ENCODE measurements at regions not wholly inside any gene's neighbourhood (a gene's known extent, or its start where the extent isn't known, plus 50 kb on each side); places are given as distances from the start of the nearest gene placed in this dataset.

- no peak overlapping the region for H3K4me2 ChIP-seq
- TF ChIP-seq NANOG (IDR thresholded peaks at IDR 0.05; ENCODE audit: borderline replicate concordance) = no peak
- no peak for TF ChIP-seq ZNF331 (CRISPR knock-in tag; IDR thresholded peaks at IDR 0.05; ENCODE audit: low read depth)
- no peak for TF ChIP-seq STAT1 (IDR thresholded peaks at IDR 0.05; ENCODE audit: unreplicated experiment)
- TF ChIP-seq JUNB (IDR thresholded peaks at IDR 0.05; ENCODE audit: unreplicated experiment) = no peak
- TF ChIP-seq REST (IDR thresholded peaks at IDR 0.05; ENCODE audit: unreplicated experiment) = no peak
- no peak for TF ChIP-seq EZH2 (IDR thresholded peaks at IDR 0.05; ENCODE audit: low read depth, unreplicated experiment)
- H3K27me3 ChIP-seq (ENCODE audit: insufficient read depth) = no peaks in the 10 kb centered on the region
- H3K4me3 ChIP-seq = no peak overlapping the region
- no peak overlapping the region for H3K27ac ChIP-seq (ENCODE audit: low read depth)
- H3K36me3 Mint-ChIP-seq (ENCODE audit: low read depth) = peaks cover 3% of the 10 kb centered on the region; the same call in 1 of the 3 replicates
- no peak overlapping the region; the same call in 1 of the 2 replicates for H3K27ac Mint-ChIP-seq
- no peaks in the 10 kb centered on the region for H3K4me1 ChIP-seq (ENCODE audit: insufficient read depth)
- no peaks in the 10 kb centered on the region for H3K36me3 ChIP-seq (ENCODE audit: insufficient read depth)
- H3K9me3 Mint-ChIP-seq = peaks cover 4% of the 10 kb centered on the region; the same call in 1 of the 3 replicates
- H2AFZ ChIP-seq = no peak overlapping the region
- H3K79me2 ChIP-seq (replicated peaks; ENCODE audit: insufficient read depth) = no peaks in the 10 kb centered on the region
- ATAC-seq (peak; percentile 59), DNase-seq (ENCODE audit: low spot score) (peak; percentile 6)
- H3K4me1 Mint-ChIP-seq = peaks cover 5% of the 10 kb centered on the region; the same call in 2 of the 3 replicates
- no peaks in the 10 kb centered on the region for H4K20me1 ChIP-seq (replicated peaks; ENCODE audit: insufficient read depth)
- H3F3A ChIP-seq (replicated peaks; ENCODE audit: low read depth) = no peaks in the 10 kb centered on the region
- H3K27me3 Mint-ChIP-seq (ENCODE audit: insufficient read depth, low read depth, poor library complexity) = peaks cover 5% of the 10 kb centered on the region
- no peaks in the 10 kb centered on the region for H3K9me2 ChIP-seq (ENCODE audit: insufficient read depth)
- H3K4me3 Mint-ChIP-seq = no peak overlapping the region
Measured at GRCh38 chr22:48396785-48397530, 1430.7 kb downstream of the BRD1 start.

GRCh38 chr22:48396091-48396784 is 1431.4 kb downstream of the BRD1 start:
- Histone ChIP-seq H2AFZ (no peak overlapping the region), H3K36me3 (ENCODE audit: insufficient read depth) (no peaks in the 10 kb centered on the region), H3F3A (replicated peaks; ENCODE audit: low read depth) (no peaks in the 10 kb centered on the region), H3K27ac (ENCODE audit: low read depth) (no peak overlapping the region), H4K20me1 (replicated peaks; ENCODE audit: insufficient read depth) (no peaks in the 10 kb centered on the region), H3K4me3 (no peak overlapping the region), H3K27me3 (ENCODE audit: insufficient read depth) (no peaks in the 10 kb centered on the region), H3K9me2 (ENCODE audit: insufficient read depth) (no peaks in the 10 kb centered on the region), H3K4me1 (ENCODE audit: insufficient read depth) (no peaks in the 10 kb centered on the region), H3K79me2 (replicated peaks; ENCODE audit: insufficient read depth) (no peaks in the 10 kb centered on the region), H3K4me2 (no peak overlapping the region)
- H3K4me3 Mint-ChIP-seq = no peak overlapping the region
- H3K9me3 Mint-ChIP-seq = peaks cover 4% of the 10 kb centered on the region; the same call in 1 of the 3 replicates
- H3K27me3 Mint-ChIP-seq (ENCODE audit: insufficient read depth, low read depth, poor library complexity) = peaks cover 5% of the 10 kb centered on the region
- DNase-seq (ENCODE audit: low spot score) (no peak), ATAC-seq (no peak)
- no peak overlapping the region for H3K27ac Mint-ChIP-seq
- peaks cover 9% of the 10 kb centered on the region for H3K4me1 Mint-ChIP-seq
- peaks cover 3% of the 10 kb centered on the region; the same call in 1 of the 3 replicates for H3K36me3 Mint-ChIP-seq (ENCODE audit: low read depth)
- TF ChIP-seq CREB1 (CRISPR knock-in tag; IDR thresholded peaks at IDR 0.05; ENCODE audit: low read depth) (no peak), EZH2phosphoT487 (IDR thresholded peaks at IDR 0.05; ENCODE audit: unreplicated experiment) (no peak), ZNF331 (CRISPR knock-in tag; IDR thresholded peaks at IDR 0.05; ENCODE audit: low read depth) (no peak), JUNB (IDR thresholded peaks at IDR 0.05; ENCODE audit: unreplicated experiment) (no peak), EZH2 (IDR thresholded peaks at IDR 0.05; ENCODE audit: low read depth, unreplicated experiment) (no peak), CTCF (conservative IDR thresholded peaks at IDR 0.05; ENCODE audit: low read depth in 2 of 2) (no peak), ZNF114 (CRISPR knock-in tag; IDR thresholded peaks at IDR 0.05) (no peak), POLR2AphosphoS5 (IDR thresholded peaks at IDR 0.05; ENCODE audit: low read depth) (no peak), ETS1 (IDR thresholded peaks at IDR 0.05) (no peak)

Measured in GM23338 (cell line).